ENCODE measurements at regions not wholly inside any gene's neighbourhood (a gene's known extent, or its start where the extent isn't known, plus 50 kb on each side); places are given as distances from the start of the nearest gene placed in this dataset.

- no peaks in the 10 kb centered on the region for H3K9me3 ChIP-seq (ENCODE audit: control insufficient read depth, low read length)
- H3K27ac ChIP-seq (ENCODE audit: insufficient read depth, low read length, poor library complexity, severe bottlenecking), result no peak overlapping the region
- no peaks in the 10 kb centered on the region for H3K36me3 ChIP-seq (ENCODE audit: control insufficient read depth, insufficient read depth, low read length)
- no peak for DNase-seq
- H3K4me3 ChIP-seq (ENCODE audit: insufficient read depth, low read depth, low read length, poor library complexity, severe bottlenecking), result no peak overlapping the region
- no peaks in the 10 kb centered on the region for H3K4me1 ChIP-seq (ENCODE audit: control insufficient read depth, insufficient read depth, low read length, poor library complexity, severe bottlenecking)
- no peaks in the 10 kb centered on the region for H3K27me3 ChIP-seq (replicated peaks; ENCODE audit: control insufficient read depth, insufficient read depth, low read length, poor library complexity, severe bottlenecking)
Observed at GRCh38 chr18:40607542-40608148, 1347.4 kb upstream of the PIK3C3 start.

DNA sequence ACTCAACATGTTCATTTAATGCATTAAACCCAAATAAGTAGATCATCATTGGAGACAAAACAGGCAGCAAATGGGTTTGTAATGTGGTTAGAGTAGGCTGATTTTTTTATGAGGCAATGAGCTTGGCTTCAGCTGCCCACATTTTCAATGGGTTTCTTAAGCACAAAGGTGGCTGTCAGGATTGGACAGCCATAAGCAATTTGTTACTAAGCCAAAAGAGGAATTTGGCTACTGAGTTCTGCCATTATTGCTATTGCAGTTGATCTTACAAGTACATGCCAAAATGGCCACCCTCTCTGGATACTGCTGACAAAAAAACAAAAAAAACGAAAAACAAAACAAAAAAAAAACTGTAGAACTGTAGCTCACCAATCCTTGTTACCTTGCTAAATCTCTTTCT is 1348.0 kb upstream of the PIK3C3 start:
- no peaks in the 10 kb centered on the region for H3K9me3 ChIP-seq (ENCODE audit: control insufficient read depth, low read length)
- H3K27me3 ChIP-seq (replicated peaks; ENCODE audit: control insufficient read depth, insufficient read depth, low read length, poor library complexity, severe bottlenecking), result no peaks in the 10 kb centered on the region
- no peak for DNase-seq
- no peak overlapping the region for H3K27ac ChIP-seq (ENCODE audit: insufficient read depth, low read length, poor library complexity, severe bottlenecking)
- H3K4me3 ChIP-seq (ENCODE audit: insufficient read depth, low read depth, low read length, poor library complexity, severe bottlenecking), result no peak overlapping the region
- H3K36me3 ChIP-seq (ENCODE audit: control insufficient read depth, insufficient read depth, low read length), result no peaks in the 10 kb centered on the region
- H3K4me1 ChIP-seq (ENCODE audit: control insufficient read depth, insufficient read depth, low read length, poor library complexity, severe bottlenecking), result no peaks in the 10 kb centered on the region

GRCh38 chr18:40583671-40584070 is 1371.4 kb upstream of the PIK3C3 start:
- no peak overlapping the region for H3K27ac ChIP-seq (ENCODE audit: insufficient read depth, low read length, poor library complexity, severe bottlenecking)
- no peak overlapping the region for H3K4me3 ChIP-seq (ENCODE audit: insufficient read depth, low read depth, low read length, poor library complexity, severe bottlenecking)
- DNase-seq, result no peak
- no peaks in the 10 kb centered on the region for H3K27me3 ChIP-seq (replicated peaks; ENCODE audit: control insufficient read depth, insufficient read depth, low read length, poor library complexity, severe bottlenecking)
- H3K9me3 ChIP-seq (ENCODE audit: control insufficient read depth, low read length), result peaks cover 2% of the 10 kb centered on the region
- no peaks in the 10 kb centered on the region for H3K36me3 ChIP-seq (ENCODE audit: control insufficient read depth, insufficient read depth, low read length)
- H3K4me1 ChIP-seq (ENCODE audit: control insufficient read depth, insufficient read depth, low read length, poor library complexity, severe bottlenecking), result no peaks in the 10 kb centered on the region

DNA sequence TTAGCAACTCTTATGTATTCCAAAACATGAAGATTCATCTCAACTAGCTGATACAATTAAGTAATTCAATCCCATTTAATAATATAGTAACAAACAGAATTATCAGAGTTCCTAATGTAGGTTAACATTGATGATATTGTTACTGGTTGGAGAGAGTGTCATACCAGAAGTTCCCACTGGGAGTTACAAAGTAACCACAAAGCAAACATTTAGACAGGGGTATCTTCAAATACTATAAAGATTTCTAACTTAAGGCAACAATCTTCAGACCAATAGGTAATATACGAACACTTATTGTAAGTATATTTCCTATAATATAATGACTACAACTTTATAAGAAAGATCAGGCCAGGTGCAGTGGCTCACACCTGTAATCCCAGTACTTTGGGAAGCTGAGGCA is 1372.9 kb upstream of the PIK3C3 start:
- Histone ChIP-seq H3K27me3 (replicated peaks; ENCODE audit: control insufficient read depth, insufficient read depth, low read length, poor library complexity, severe bottlenecking) (no peaks in the 10 kb centered on the region), H3K4me3 (ENCODE audit: insufficient read depth, low read depth, low read length, poor library complexity, severe bottlenecking) (no peak overlapping the region), H3K36me3 (ENCODE audit: control insufficient read depth, insufficient read depth, low read length) (no peaks in the 10 kb centered on the region), H3K4me1 (ENCODE audit: control insufficient read depth, insufficient read depth, low read length, poor library complexity, severe bottlenecking) (no peaks in the 10 kb centered on the region), H3K9me3 (ENCODE audit: control insufficient read depth, low read length) (peaks cover 2% of the 10 kb centered on the region), H3K27ac (ENCODE audit: insufficient read depth, low read length, poor library complexity, severe bottlenecking) (no peak overlapping the region)
- no peak for DNase-seq

DNA sequence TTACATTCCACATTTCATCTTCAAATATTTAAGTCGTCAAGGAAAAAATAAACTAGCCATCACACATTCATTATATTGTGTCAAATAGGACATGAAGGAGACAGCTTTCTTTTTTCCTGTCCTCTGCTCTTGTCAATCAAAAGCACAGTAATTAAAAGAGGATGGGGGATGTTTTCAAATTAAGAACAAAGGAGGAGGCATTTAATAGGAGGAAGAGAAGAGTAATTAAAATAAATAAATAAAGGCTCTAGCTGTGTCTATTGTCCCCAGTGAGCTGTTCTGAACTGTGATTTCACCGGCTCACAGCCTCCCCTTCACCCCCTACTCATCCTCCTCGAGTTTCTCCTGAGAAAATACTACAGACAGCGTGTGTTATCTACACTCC is 1377.1 kb upstream of the PIK3C3 start:
- Histone ChIP-seq H3K27ac (ENCODE audit: insufficient read depth, low read length, poor library complexity, severe bottlenecking) (no peak overlapping the region), H3K4me1 (ENCODE audit: control insufficient read depth, insufficient read depth, low read length, poor library complexity, severe bottlenecking) (no peaks in the 10 kb centered on the region), H3K4me3 (ENCODE audit: insufficient read depth, low read depth, low read length, poor library complexity, severe bottlenecking) (no peak overlapping the region), H3K36me3 (ENCODE audit: control insufficient read depth, insufficient read depth, low read length) (no peaks in the 10 kb centered on the region), H3K27me3 (replicated peaks; ENCODE audit: control insufficient read depth, insufficient read depth, low read length, poor library complexity, severe bottlenecking) (no peaks in the 10 kb centered on the region), H3K9me3 (ENCODE audit: control insufficient read depth, low read length) (peaks cover 2% of the 10 kb centered on the region)
- DNase-seq, result no peak

- no peak overlapping the region for H3K4me3 ChIP-seq (ENCODE audit: insufficient read depth, low read depth, low read length, poor library complexity, severe bottlenecking)
- peaks cover 2% of the 10 kb centered on the region for H3K9me3 ChIP-seq (ENCODE audit: control insufficient read depth, low read length)
- H3K36me3 ChIP-seq (ENCODE audit: control insufficient read depth, insufficient read depth, low read length), result no peaks in the 10 kb centered on the region
- H3K27me3 ChIP-seq (replicated peaks; ENCODE audit: control insufficient read depth, insufficient read depth, low read length, poor library complexity, severe bottlenecking), result no peaks in the 10 kb centered on the region
- no peaks in the 10 kb centered on the region for H3K4me1 ChIP-seq (ENCODE audit: control insufficient read depth, insufficient read depth, low read length, poor library complexity, severe bottlenecking)
- no peak overlapping the region for H3K27ac ChIP-seq (ENCODE audit: insufficient read depth, low read length, poor library complexity, severe bottlenecking)
- no peak for DNase-seq
Observed at GRCh38 chr18:40577239-40577980, 1377.6 kb upstream of the PIK3C3 start.

DNA sequence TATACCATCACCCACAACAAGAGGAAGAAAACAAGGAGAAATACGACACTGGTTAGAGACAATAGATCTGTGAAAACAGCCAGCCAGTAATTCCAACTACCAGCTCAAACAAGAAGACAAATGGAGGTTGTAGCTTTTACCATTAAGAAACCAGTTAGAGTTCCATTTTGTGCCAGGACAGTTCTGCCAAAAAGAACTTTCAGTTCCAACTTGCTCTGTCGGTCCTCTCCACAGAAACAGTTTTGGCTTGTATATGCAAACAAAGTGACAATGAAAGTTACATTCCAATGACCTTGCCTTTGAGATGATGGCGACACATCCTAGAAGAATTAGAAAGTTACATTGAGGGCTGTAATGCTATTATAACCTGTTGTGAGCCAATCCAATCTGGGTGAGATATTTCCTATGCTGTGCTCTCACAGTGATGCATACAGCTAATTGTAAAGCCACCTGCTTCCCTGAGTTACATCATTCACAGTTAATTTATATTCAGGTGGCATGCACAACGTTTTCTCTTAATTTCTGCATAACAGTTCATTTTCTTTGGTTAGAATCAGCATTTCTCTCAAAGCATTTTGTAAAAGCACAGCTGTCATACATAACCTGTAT is 1378.4 kb upstream of the PIK3C3 start:
- H3K4me1 ChIP-seq (ENCODE audit: control insufficient read depth, insufficient read depth, low read length, poor library complexity, severe bottlenecking), result no peaks in the 10 kb centered on the region
- H3K9me3 ChIP-seq (ENCODE audit: control insufficient read depth, low read length), result peaks cover 2% of the 10 kb centered on the region
- H3K27me3 ChIP-seq (replicated peaks; ENCODE audit: control insufficient read depth, insufficient read depth, low read length, poor library complexity, severe bottlenecking), result no peaks in the 10 kb centered on the region
- no peaks in the 10 kb centered on the region for H3K36me3 ChIP-seq (ENCODE audit: control insufficient read depth, insufficient read depth, low read length)
- DNase-seq, result no peak
- H3K4me3 ChIP-seq (ENCODE audit: insufficient read depth, low read depth, low read length, poor library complexity, severe bottlenecking), result no peak overlapping the region
- no peak overlapping the region for H3K27ac ChIP-seq (ENCODE audit: insufficient read depth, low read length, poor library complexity, severe bottlenecking)

DNA sequence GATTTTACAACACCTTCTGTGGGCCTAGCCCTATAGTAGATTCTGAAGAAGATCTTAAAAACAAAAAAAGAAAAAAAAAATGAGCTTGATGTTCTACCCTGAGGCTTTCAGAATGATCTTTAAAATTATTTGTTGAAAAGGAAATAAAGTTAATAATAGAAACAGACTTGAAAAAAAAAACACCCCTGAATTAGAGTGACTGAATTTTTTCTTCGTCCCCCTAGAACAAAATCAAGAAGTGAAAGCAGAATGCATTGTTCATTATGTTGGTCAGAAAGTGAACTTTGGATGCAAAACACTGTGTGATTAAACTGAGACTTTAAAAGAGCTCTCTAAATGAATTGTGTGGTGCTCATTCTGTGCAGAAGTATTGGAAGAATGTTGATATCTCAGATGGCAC is 1384.4 kb upstream of the PIK3C3 start:
- no peaks in the 10 kb centered on the region for H3K4me1 ChIP-seq (ENCODE audit: control insufficient read depth, insufficient read depth, low read length, poor library complexity, severe bottlenecking)

GRCh38 chr18:40569605-40570004 is 1385.4 kb upstream of the PIK3C3 start:
- Histone ChIP-seq H3K27ac (ENCODE audit: insufficient read depth, low read length, poor library complexity, severe bottlenecking) (no peak overlapping the region), H3K4me1 (ENCODE audit: control insufficient read depth, insufficient read depth, low read length, poor library complexity, severe bottlenecking) (no peaks in the 10 kb centered on the region), H3K9me3 (ENCODE audit: control insufficient read depth, low read length) (no peaks in the 10 kb centered on the region), H3K27me3 (replicated peaks; ENCODE audit: control insufficient read depth, insufficient read depth, low read length, poor library complexity, severe bottlenecking) (no peaks in the 10 kb centered on the region), H3K4me3 (ENCODE audit: insufficient read depth, low read depth, low read length, poor library complexity, severe bottlenecking) (no peak overlapping the region), H3K36me3 (ENCODE audit: control insufficient read depth, insufficient read depth, low read length) (no peaks in the 10 kb centered on the region)
- no peak for DNase-seq

More for the DNA sequence above, 1384.4 kb upstream of the PIK3C3 start:
- no peaks in the 10 kb centered on the region for H3K27me3 ChIP-seq (replicated peaks; ENCODE audit: control insufficient read depth, insufficient read depth, low read length, poor library complexity, severe bottlenecking)
- H3K27ac ChIP-seq (ENCODE audit: insufficient read depth, low read length, poor library complexity, severe bottlenecking), result no peak overlapping the region
- H3K4me3 ChIP-seq (ENCODE audit: insufficient read depth, low read depth, low read length, poor library complexity, severe bottlenecking), result no peak overlapping the region
- no peaks in the 10 kb centered on the region for H3K9me3 ChIP-seq (ENCODE audit: control insufficient read depth, low read length)
- H3K36me3 ChIP-seq (ENCODE audit: control insufficient read depth, insufficient read depth, low read length), result no peaks in the 10 kb centered on the region
- no peak for DNase-seq

DNA sequence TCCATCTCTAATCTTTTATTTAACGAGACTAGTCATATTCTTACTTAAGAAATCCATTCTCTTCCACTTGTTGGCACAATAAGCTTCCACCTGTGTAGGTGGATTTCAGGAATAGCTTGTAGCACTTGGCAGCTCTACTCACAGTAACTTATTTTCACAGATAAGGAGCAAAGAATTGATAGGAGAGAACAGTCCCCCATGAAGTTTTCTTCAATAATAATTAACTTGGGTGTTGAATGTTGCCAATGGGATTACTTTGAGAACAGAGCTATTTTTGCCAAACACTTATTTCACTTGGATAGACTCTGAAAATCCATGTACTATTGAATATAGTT is 1388.6 kb upstream of the PIK3C3 start:
- H3K27ac ChIP-seq (ENCODE audit: insufficient read depth, low read length, poor library complexity, severe bottlenecking), result no peak overlapping the region
- DNase-seq, result no peak
- H3K4me3 ChIP-seq (ENCODE audit: insufficient read depth, low read depth, low read length, poor library complexity, severe bottlenecking), result no peak overlapping the region
- H3K36me3 ChIP-seq (ENCODE audit: control insufficient read depth, insufficient read depth, low read length), result no peaks in the 10 kb centered on the region
- H3K4me1 ChIP-seq (ENCODE audit: control insufficient read depth, insufficient read depth, low read length, poor library complexity, severe bottlenecking), result no peaks in the 10 kb centered on the region
- H3K27me3 ChIP-seq (replicated peaks; ENCODE audit: control insufficient read depth, insufficient read depth, low read length, poor library complexity, severe bottlenecking), result no peaks in the 10 kb centered on the region
- no peaks in the 10 kb centered on the region for H3K9me3 ChIP-seq (ENCODE audit: control insufficient read depth, low read length)

All from effector memory CD4-positive, alpha-beta T cell (primary cell).